Suprapubic skin (tissue), 4 donors: ENCODE measurements at regions not wholly inside any gene's neighbourhood (a gene's known extent, or its start where the extent isn't known, plus 50 kb on each side); places are given as distances from the start of the nearest gene placed in this dataset.

Experiments used
- DNase-seq, 2 donors: peaks; one replicate each; pipeline ENCODE4 v3.0.0-alpha.2; 2019; ENCODE audit warnings: low spot score in 2 of 2
- H3K27ac ChIP-seq: fragments of 200-600 bp; sonication (generic); one replicate; pipeline ENCODE4 v1.5.1; 2019
- H3K27me3 ChIP-seq: fragments of 200-600 bp; sonication (generic); one replicate; pipeline ENCODE4 v1.5.1; 2019
- H3K36me3 ChIP-seq: fragments of 200-600 bp; sonication (generic); one replicate; pipeline ENCODE4 v1.5.1; 2019
- H3K4me1 ChIP-seq: fragments of 200-600 bp; sonication (generic); one replicate; pipeline ENCODE4 v1.5.1; 2019
- H3K4me3 ChIP-seq: fragments of 200-600 bp; sonication (generic); one replicate; pipeline ENCODE4 v1.5.1; 2019; ENCODE audit warnings: mild to moderate bottlenecking
- H3K9me3 ChIP-seq: fragments of 200-600 bp; sonication (generic); one replicate; pipeline ENCODE4 v1.5.1; 2019
- EP300 ChIP-seq: sonication (generic); formaldehyde crosslinking; IDR thresholded peaks from one replicate; pipeline ENCODE4 v1.6.1; 2017; ENCODE audit warnings: antibody characterized with exemption
- POLR2A ChIP-seq, 2 donors: fragments of 450-650 bp; IDR thresholded peaks; one replicate each; pipeline ENCODE4 v1.6.1; 2017; ENCODE audit warnings: antibody characterized with exemption in 2 of 2, mild to moderate bottlenecking in 2 of 2, moderate library complexity in 2 of 2
- POLR2AphosphoS5 ChIP-seq, 3 donors: sonication (generic); formaldehyde crosslinking; IDR thresholded peaks; one replicate each; pipeline ENCODE4 v1.6.1; 2017; ENCODE audit warnings: antibody characterized with exemption in 3 of 3
- WGBS: methylation state at CpG from one replicate; pipeline ENCODE4 v1.1.5; 2018; 5-methylcytosine and 5-hydroxymethylcytosine counted together
- TF ChIP-seq, protein P1 (sequence below), 2 donors: fragments of 200-600 bp in 1 of 2; fragments of 450-650 bp in 1 of 2; sonication (generic) in 1 of 2; IDR thresholded peaks; one replicate each; pipeline ENCODE4 v1.5.1; 2016 to 2019; ENCODE audit warnings: antibody characterized with exemption in 2 of 2, mild to moderate bottlenecking in 1 of 2, moderate library complexity in 1 of 2

DNA sequence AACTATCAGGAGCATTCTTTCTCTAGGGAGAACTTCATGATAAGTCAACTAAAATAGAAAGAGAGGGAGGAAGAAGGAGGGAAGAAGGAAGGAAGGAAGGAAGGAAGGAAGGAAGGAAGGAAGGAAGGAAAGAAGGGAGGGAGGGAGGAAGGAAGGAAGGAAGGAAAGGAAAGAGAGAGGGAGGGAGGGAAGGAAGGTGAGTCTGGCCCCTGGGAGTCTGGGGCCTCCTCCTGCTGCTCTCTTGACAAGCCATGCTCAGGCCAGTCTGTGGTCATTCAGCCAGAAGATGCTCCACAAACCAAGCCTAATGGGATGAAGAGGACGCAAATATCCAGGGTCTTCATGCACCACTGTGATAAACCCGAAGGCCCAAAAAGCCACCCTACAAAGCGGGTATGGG lies 216.4 kb upstream of the AGAP1 start:
- 89% methylated on average over 3 of the region's 3 CpGs for WGBS
- Histone ChIP-seq H3K4me1 (no peaks in the 10 kb centered on the region), H3K27ac (no peak overlapping the region), H3K27me3 (no peaks in the 10 kb centered on the region), H3K36me3 (no peaks in the 10 kb centered on the region), H3K9me3 (no peaks in the 10 kb centered on the region), H3K4me3 (no peak overlapping the region)
- TF ChIP-seq POLR2AphosphoS5 (IDR thresholded peaks at IDR 0.05), result no peak
- no peak for TF ChIP-seq POLR2A (IDR thresholded peaks at IDR 0.05)
- TF ChIP-seq, protein P1, sequence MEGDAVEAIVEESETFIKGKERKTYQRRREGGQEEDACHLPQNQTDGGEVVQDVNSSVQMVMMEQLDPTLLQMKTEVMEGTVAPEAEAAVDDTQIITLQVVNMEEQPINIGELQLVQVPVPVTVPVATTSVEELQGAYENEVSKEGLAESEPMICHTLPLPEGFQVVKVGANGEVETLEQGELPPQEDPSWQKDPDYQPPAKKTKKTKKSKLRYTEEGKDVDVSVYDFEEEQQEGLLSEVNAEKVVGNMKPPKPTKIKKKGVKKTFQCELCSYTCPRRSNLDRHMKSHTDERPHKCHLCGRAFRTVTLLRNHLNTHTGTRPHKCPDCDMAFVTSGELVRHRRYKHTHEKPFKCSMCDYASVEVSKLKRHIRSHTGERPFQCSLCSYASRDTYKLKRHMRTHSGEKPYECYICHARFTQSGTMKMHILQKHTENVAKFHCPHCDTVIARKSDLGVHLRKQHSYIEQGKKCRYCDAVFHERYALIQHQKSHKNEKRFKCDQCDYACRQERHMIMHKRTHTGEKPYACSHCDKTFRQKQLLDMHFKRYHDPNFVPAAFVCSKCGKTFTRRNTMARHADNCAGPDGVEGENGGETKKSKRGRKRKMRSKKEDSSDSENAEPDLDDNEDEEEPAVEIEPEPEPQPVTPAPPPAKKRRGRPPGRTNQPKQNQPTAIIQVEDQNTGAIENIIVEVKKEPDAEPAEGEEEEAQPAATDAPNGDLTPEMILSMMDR (IDR thresholded peaks at IDR 0.05), result no peak
- no peak for TF ChIP-seq EP300
- no peak for DNase-seq

DNA sequence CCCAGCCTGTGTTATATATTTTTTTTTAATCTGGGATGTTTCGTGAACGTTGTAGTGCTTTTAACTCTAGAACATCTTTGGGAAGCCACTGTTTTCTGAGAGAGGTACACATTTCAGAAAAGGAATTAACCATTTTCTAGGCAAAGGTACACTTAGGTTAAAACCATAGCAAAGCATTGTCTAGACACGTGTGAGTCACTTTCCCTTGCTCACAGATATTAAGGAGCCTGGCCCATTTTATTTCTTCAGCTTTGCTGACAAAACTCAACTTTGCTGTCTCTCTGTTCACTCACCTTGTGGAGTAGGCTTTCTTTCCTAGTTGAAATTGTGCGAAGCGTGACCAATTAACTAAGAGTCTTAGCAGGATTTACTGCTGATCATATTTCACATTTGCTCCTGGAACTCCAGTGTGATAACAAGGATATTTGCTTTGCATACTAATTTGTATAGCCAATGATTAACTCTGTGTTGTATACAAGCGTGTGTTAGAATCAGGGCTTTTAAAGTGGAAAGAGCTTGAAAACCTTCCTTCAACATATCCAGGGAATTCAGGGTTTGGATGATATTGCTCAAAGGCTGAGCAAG lies 215.0 kb upstream of the AGAP1 start:
- Histone ChIP-seq H3K4me1 (no peaks in the 10 kb centered on the region), H3K27me3 (no peaks in the 10 kb centered on the region), H3K36me3 (no peaks in the 10 kb centered on the region), H3K27ac (no peak overlapping the region), H3K9me3 (no peaks in the 10 kb centered on the region), H3K4me3 (no peak overlapping the region)
- 88% methylated on average over 6 of the region's 6 CpGs for WGBS
- TF ChIP-seq POLR2AphosphoS5 (IDR thresholded peaks at IDR 0.05) (no peak), POLR2A (IDR thresholded peaks at IDR 0.05) (no peak), EP300 (no peak)
- TF ChIP-seq, protein P1 (IDR thresholded peaks at IDR 0.05), result no peak
- DNase-seq, result no peak

DNA sequence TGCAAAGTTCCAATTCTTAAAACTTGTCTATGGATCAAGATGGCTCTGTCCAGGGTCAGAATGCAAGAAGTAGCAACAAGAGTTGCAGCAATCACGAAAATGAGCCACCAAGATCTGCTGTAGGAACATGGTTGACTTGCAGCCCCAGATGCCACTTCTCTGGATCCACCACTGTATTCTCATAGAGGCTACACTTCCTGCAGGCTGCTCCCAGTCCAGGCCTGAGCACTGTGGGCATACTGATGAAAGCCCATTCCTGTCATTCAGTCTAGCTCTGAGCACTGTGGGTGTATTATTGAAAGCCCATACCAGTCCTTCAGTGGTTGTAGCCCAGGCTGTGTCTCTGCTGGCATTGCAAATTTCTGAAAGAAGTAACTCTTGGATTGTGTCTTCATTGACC lies 213.9 kb upstream of the AGAP1 start:
- WGBS, result 100% methylated on average over 1 of the region's 1 CpG
- DNase-seq, result no peak

DNA sequence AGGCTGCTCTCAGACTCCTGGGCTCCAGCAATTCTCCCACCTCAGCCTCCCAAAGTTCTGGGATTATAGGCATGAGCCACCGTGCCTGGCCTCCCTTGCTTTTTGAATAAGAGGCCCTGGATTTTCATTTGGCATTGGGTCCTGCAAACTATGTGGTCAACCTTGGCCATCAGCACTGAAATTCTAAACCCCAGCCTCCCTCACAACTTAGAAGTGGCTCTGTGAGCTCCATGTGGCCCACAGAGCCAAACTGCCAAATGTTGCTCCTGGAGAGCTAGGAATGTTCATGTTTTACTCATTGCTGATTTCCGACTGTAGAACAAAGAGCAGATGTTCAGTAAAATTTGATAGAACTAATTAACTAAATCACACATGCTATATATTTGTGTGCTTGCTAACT lies 210.6 kb upstream of the AGAP1 start:
- H3K27ac ChIP-seq, result no peak overlapping the region
- TF ChIP-seq, protein P1 (IDR thresholded peaks at IDR 0.05), result no peak
- TF ChIP-seq POLR2AphosphoS5 (IDR thresholded peaks at IDR 0.05) (no peak), EP300 (no peak), POLR2A (IDR thresholded peaks at IDR 0.05) (no peak)
- 65% methylated on average over 2 of the region's 2 CpGs for WGBS
- H3K36me3 ChIP-seq, result no peaks in the 10 kb centered on the region
- H3K9me3 ChIP-seq, result no peaks in the 10 kb centered on the region
- peaks cover 3% of the 10 kb centered on the region for H3K27me3 ChIP-seq
- H3K4me1 ChIP-seq, result no peaks in the 10 kb centered on the region
- no peak overlapping the region for H3K4me3 ChIP-seq
- no peak for DNase-seq

More for the DNA sequence above, 213.9 kb upstream of the AGAP1 start:
- Histone ChIP-seq H3K4me3 (no peak overlapping the region), H3K36me3 (no peaks in the 10 kb centered on the region), H3K27me3 (no peaks in the 10 kb centered on the region), H3K9me3 (no peaks in the 10 kb centered on the region), H3K4me1 (no peaks in the 10 kb centered on the region), H3K27ac (no peak overlapping the region)
- TF ChIP-seq POLR2A (IDR thresholded peaks at IDR 0.05), result no peak
- TF ChIP-seq, protein P1 (IDR thresholded peaks at IDR 0.05), result no peak
- no peak for TF ChIP-seq POLR2AphosphoS5 (IDR thresholded peaks at IDR 0.05)
- no peak for TF ChIP-seq EP300

DNA sequence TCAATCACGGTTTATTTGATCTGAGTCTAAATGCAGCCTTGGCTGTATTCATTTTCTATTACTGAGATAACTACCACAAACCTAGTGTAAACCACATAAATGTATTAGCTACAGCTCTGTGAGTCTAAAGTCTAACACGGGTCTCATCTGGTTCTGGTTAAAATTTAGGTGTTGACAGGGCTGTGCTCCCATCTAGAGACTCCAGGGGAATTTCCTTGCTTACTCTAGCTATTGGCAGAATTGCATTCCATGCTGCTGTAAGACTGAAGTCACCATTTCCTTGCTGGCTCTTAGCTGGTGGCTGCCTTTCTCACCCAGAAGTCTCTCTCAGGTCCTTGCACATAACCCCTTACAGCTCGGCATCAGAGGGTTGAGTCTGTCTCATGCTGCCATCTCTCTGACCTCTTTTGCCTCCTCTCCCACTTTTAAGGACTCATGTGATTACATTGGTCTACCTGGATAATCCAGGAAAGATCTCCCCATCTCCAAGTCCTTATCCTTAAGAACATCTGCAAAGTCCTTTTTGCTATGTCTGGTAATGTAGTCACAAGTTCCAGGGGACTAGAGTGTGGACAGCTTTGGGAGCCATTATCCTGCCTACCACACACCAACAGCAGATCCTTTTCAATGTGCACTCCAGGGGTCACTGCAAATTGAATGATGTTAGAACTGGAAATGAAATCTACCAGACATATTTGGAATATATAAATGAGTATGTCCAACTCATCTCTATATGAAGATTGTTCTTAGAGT lies 207.0 kb upstream of the AGAP1 start:
- H3K4me1 ChIP-seq, result no peaks in the 10 kb centered on the region
- no peak overlapping the region for H3K4me3 ChIP-seq
- peaks cover 3% of the 10 kb centered on the region for H3K27me3 ChIP-seq
- DNase-seq, result no peak
- H3K27ac ChIP-seq, result no peak overlapping the region
- 71% methylated on average over 3 of the region's 3 CpGs for WGBS
- H3K9me3 ChIP-seq, result no peaks in the 10 kb centered on the region
- no peak for TF ChIP-seq EP300
- TF ChIP-seq, protein P1 (IDR thresholded peaks at IDR 0.05), result no peak
- TF ChIP-seq POLR2A (IDR thresholded peaks at IDR 0.05), result no peak
- no peak for TF ChIP-seq POLR2AphosphoS5 (IDR thresholded peaks at IDR 0.05)
- H3K36me3 ChIP-seq, result no peaks in the 10 kb centered on the region
